ENCODE measurements at regions not wholly inside any gene's neighbourhood (a gene's known extent, or its start where the extent isn't known, plus 50 kb on each side); places are given as distances from the start of the nearest gene placed in this dataset.

GRCh38 chr4:14650127-14650526 lies 352.2 kb upstream of the CPEB2 start:
- no peak for TF ChIP-seq SUZ12 (IDR thresholded peaks at IDR 0.05; ENCODE audit: extremely low read depth, insufficient read depth, insufficient read length)
- no peak for TF ChIP-seq YY1 (IDR thresholded peaks at IDR 0.05; ENCODE audit: insufficient read depth, insufficient read length)

Measured in NT2/D1 (cell line).